ENCODE measurements at regions not wholly inside any gene's neighbourhood (a gene's known extent, or its start where the extent isn't known, plus 50 kb on each side); places are given as distances from the start of the nearest gene placed in this dataset.

DNA sequence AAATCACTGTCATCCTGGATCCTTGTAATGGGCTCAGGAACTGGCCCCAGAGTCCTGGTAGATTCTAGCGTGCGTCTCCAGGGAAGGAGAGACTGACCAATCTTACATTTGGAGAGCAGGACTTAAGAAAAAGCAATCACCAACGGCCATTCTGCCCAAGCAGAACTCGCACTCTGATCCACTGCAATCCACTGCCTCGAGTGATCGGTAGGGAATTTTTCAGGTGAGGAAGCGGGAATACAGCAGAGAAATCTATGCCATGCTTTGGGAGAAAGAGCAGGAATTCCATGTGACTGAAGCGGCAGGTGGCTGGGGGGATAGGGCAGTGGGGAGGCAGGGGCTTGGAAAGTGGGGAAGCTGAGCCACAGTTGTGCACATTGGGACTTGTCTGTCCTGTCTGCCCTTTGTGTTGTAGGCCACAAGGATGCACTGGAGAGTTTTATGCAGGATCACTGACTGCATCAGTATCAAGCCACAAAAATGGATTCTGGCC is 143.9 kb upstream of the HS3ST2 start:
- 0 out of 2 replicates have a peak overlapping the region, but pooled peaks have one; percentile 0 for H3K27ac ChIP-seq (ENCODE audit: low read depth)
- Mint-ChIP-seq H3K9me3 (no peaks in the 10 kb centered on the region), H3K36me3 (ENCODE audit: low read depth) (no peaks in the 10 kb centered on the region), H3K4me1 (no peaks in the 10 kb centered on the region), H3K27ac (no peak overlapping the region), H3K27me3 (ENCODE audit: insufficient read depth, low read depth, poor library complexity) (no peaks in the 10 kb centered on the region), H3K4me3 (no peak overlapping the region)
- H4K20me1 ChIP-seq (replicated peaks; ENCODE audit: insufficient read depth), result no peaks in the 10 kb centered on the region
- no peak overlapping the region for H3K4me3 ChIP-seq
- H3K27me3 ChIP-seq (ENCODE audit: insufficient read depth), result no peaks in the 10 kb centered on the region
- H3K4me2 ChIP-seq, result 0 out of 2 replicates have a peak overlapping the region, but pooled peaks have one; percentile 0
- H3K36me3 ChIP-seq (ENCODE audit: insufficient read depth), result no peaks in the 10 kb centered on the region
- TF ChIP-seq EZH2 (IDR thresholded peaks at IDR 0.05; ENCODE audit: low read depth, unreplicated experiment) (no peak), CREB1 (CRISPR knock-in tag; IDR thresholded peaks at IDR 0.05; ENCODE audit: low read depth) (no peak), POLR2AphosphoS5 (IDR thresholded peaks at IDR 0.05; ENCODE audit: low read depth) (no peak), EZH2phosphoT487 (IDR thresholded peaks at IDR 0.05; ENCODE audit: unreplicated experiment) (no peak), ZNF331 (CRISPR knock-in tag; IDR thresholded peaks at IDR 0.05; ENCODE audit: low read depth) (no peak), JUNB (IDR thresholded peaks at IDR 0.05; ENCODE audit: unreplicated experiment) (no peak), ZNF114 (CRISPR knock-in tag; IDR thresholded peaks at IDR 0.05) (no peak), STAT1 (IDR thresholded peaks at IDR 0.05; ENCODE audit: unreplicated experiment) (no peak), NANOG (IDR thresholded peaks at IDR 0.05; ENCODE audit: borderline replicate concordance) (no peak)
- TF ChIP-seq, protein P1, sequence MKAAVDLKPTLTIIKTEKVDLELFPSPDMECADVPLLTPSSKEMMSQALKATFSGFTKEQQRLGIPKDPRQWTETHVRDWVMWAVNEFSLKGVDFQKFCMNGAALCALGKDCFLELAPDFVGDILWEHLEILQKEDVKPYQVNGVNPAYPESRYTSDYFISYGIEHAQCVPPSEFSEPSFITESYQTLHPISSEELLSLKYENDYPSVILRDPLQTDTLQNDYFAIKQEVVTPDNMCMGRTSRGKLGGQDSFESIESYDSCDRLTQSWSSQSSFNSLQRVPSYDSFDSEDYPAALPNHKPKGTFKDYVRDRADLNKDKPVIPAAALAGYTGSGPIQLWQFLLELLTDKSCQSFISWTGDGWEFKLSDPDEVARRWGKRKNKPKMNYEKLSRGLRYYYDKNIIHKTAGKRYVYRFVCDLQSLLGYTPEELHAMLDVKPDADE (IDR thresholded peaks at IDR 0.05), result no peak
- TF ChIP-seq, protein P2, sequence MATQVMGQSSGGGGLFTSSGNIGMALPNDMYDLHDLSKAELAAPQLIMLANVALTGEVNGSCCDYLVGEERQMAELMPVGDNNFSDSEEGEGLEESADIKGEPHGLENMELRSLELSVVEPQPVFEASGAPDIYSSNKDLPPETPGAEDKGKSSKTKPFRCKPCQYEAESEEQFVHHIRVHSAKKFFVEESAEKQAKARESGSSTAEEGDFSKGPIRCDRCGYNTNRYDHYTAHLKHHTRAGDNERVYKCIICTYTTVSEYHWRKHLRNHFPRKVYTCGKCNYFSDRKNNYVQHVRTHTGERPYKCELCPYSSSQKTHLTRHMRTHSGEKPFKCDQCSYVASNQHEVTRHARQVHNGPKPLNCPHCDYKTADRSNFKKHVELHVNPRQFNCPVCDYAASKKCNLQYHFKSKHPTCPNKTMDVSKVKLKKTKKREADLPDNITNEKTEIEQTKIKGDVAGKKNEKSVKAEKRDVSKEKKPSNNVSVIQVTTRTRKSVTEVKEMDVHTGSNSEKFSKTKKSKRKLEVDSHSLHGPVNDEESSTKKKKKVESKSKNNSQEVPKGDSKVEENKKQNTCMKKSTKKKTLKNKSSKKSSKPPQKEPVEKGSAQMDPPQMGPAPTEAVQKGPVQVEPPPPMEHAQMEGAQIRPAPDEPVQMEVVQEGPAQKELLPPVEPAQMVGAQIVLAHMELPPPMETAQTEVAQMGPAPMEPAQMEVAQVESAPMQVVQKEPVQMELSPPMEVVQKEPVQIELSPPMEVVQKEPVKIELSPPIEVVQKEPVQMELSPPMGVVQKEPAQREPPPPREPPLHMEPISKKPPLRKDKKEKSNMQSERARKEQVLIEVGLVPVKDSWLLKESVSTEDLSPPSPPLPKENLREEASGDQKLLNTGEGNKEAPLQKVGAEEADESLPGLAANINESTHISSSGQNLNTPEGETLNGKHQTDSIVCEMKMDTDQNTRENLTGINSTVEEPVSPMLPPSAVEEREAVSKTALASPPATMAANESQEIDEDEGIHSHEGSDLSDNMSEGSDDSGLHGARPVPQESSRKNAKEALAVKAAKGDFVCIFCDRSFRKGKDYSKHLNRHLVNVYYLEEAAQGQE (IDR thresholded peaks at IDR 0.05; ENCODE audit: unreplicated experiment), result no peak
- TF ChIP-seq, protein P3, sequence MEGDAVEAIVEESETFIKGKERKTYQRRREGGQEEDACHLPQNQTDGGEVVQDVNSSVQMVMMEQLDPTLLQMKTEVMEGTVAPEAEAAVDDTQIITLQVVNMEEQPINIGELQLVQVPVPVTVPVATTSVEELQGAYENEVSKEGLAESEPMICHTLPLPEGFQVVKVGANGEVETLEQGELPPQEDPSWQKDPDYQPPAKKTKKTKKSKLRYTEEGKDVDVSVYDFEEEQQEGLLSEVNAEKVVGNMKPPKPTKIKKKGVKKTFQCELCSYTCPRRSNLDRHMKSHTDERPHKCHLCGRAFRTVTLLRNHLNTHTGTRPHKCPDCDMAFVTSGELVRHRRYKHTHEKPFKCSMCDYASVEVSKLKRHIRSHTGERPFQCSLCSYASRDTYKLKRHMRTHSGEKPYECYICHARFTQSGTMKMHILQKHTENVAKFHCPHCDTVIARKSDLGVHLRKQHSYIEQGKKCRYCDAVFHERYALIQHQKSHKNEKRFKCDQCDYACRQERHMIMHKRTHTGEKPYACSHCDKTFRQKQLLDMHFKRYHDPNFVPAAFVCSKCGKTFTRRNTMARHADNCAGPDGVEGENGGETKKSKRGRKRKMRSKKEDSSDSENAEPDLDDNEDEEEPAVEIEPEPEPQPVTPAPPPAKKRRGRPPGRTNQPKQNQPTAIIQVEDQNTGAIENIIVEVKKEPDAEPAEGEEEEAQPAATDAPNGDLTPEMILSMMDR (conservative IDR thresholded peaks at IDR 0.05; ENCODE audit: low read depth in 2 of 2), result no peak; a peak in 1 of 4 replicates
- TF ChIP-seq, protein P4, sequence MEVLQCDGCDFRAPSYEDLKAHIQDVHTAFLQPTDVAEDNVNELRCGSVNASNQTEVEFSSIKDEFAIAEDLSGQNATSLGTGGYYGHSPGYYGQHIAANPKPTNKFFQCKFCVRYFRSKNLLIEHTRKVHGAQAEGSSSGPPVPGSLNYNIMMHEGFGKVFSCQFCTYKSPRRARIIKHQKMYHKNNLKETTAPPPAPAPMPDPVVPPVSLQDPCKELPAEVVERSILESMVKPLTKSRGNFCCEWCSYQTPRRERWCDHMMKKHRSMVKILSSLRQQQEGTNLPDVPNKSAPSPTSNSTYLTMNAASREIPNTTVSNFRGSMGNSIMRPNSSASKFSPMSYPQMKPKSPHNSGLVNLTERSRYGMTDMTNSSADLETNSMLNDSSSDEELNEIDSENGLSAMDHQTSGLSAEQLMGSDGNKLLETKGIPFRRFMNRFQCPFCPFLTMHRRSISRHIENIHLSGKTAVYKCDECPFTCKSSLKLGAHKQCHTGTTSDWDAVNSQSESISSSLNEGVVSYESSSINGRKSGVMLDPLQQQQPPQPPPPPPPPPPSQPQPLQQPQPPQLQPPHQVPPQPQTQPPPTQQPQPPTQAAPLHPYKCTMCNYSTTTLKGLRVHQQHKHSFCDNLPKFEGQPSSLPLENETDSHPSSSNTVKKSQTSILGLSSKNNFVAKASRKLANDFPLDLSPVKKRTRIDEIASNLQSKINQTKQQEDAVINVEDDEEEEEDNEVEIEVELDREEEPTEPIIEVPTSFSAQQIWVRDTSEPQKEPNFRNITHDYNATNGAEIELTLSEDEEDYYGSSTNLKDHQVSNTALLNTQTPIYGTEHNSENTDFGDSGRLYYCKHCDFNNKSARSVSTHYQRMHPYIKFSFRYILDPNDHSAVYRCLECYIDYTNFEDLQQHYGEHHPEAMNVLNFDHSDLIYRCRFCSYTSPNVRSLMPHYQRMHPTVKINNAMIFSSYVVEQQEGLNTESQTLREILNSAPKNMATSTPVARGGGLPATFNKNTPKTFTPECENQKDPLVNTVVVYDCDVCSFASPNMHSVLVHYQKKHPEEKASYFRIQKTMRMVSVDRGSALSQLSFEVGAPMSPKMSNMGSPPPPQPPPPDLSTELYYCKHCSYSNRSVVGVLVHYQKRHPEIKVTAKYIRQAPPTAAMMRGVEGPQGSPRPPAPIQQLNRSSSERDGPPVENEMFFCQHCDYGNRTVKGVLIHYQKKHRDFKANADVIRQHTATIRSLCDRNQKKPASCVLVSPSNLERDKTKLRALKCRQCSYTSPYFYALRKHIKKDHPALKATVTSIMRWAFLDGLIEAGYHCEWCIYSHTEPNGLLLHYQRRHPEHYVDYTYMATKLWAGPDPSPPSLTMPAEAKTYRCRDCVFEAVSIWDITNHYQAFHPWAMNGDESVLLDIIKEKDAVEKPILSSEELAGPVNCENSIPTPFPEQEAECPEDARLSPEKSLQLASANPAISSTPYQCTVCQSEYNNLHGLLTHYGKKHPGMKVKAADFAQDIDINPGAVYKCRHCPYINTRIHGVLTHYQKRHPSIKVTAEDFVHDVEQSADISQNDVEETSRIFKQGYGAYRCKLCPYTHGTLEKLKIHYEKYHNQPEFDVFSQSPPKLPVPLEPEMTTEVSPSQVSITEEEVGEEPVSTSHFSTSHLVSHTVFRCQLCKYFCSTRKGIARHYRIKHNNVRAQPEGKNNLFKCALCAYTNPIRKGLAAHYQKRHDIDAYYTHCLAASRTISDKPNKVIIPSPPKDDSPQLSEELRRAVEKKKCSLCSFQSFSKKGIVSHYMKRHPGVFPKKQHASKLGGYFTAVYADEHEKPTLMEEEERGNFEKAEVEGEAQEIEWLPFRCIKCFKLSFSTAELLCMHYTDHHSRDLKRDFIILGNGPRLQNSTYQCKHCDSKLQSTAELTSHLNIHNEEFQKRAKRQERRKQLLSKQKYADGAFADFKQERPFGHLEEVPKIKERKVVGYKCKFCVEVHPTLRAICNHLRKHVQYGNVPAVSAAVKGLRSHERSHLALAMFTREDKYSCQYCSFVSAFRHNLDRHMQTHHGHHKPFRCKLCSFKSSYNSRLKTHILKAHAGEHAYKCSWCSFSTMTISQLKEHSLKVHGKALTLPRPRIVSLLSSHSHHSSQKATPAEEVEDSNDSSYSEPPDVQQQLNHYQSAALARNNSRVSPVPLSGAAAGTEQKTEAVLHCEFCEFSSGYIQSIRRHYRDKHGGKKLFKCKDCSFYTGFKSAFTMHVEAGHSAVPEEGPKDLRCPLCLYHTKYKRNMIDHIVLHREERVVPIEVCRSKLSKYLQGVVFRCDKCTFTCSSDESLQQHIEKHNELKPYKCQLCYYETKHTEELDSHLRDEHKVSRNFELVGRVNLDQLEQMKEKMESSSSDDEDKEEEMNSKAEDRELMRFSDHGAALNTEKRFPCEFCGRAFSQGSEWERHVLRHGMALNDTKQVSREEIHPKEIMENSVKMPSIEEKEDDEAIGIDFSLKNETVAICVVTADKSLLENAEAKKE (CRISPR knock-in tag; IDR thresholded peaks at IDR 0.05), result no peak
- H3K4me1 ChIP-seq (ENCODE audit: insufficient read depth), result peaks cover 8% of the 10 kb centered on the region; the same call in 1 of the 2 replicates
- H3K9me2 ChIP-seq (ENCODE audit: insufficient read depth), result peaks cover 9% of the 10 kb centered on the region
- ATAC-seq (peak; percentile 53), DNase-seq (ENCODE audit: low spot score) (no peak)
- no peaks in the 10 kb centered on the region for H3K79me2 ChIP-seq (replicated peaks; ENCODE audit: insufficient read depth)
- peak overlapping the region; percentile 85 for H2AFZ ChIP-seq
- H3F3A ChIP-seq (replicated peaks; ENCODE audit: low read depth), result 0 out of 2 replicates have a peak, but pooled peaks cover 8% of the 10 kb centered on the region
